Renal cortex interstitium (tissue), 11 donors: ENCODE measurements at regions not wholly inside any gene's neighbourhood (a gene's known extent, or its start where the extent isn't known, plus 50 kb on each side); places are given as distances from the start of the nearest gene placed in this dataset.
A peak's percentile ranks its signal among the peaks of the same experiment; 100 is the strongest.

ENCODE experiments used
- DNase-seq, 11 donors: peaks; one replicate each; pipeline ENCODE4 v3.0.0-alpha.2; 2013; ENCODE audit warnings: low read depth in 9 of 11, low spot score in 4 of 11; ENCODE audit errors: extremely low read depth in 1 of 11

DNA sequence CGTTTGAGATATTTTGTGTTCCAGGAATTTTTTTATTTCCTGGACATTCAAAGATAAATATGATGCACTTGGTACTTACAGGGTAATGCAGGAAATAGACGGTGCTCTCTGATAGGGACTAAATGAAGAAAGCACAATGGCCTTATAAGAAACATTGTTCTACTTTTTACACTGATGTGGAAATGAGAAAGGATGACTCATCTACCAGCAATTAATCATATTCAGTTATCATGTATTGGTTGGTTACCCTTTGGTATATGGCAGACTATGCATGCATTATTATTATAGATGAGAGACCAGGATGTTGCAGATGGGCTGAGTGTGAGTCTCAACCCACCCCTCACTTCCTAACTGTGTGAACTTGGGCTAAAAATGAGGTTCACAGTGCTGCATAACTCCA is 222.2 kb downstream of the FLRT2 start:
- no peak for DNase-seq

- DNase-seq, result no peak
Observed at GRCh38 chr14:85744573-85744972, 214.6 kb downstream of the FLRT2 start.

- no peak for DNase-seq
Observed at GRCh38 chr14:85732031-85732430, 202.1 kb downstream of the FLRT2 start.

- DNase-seq, result peak in 5 of 11 donors; percentile 7 to 27 (median 19)
Observed at GRCh38 chr14:85731186-85731585, 201.2 kb downstream of the FLRT2 start.

DNA sequence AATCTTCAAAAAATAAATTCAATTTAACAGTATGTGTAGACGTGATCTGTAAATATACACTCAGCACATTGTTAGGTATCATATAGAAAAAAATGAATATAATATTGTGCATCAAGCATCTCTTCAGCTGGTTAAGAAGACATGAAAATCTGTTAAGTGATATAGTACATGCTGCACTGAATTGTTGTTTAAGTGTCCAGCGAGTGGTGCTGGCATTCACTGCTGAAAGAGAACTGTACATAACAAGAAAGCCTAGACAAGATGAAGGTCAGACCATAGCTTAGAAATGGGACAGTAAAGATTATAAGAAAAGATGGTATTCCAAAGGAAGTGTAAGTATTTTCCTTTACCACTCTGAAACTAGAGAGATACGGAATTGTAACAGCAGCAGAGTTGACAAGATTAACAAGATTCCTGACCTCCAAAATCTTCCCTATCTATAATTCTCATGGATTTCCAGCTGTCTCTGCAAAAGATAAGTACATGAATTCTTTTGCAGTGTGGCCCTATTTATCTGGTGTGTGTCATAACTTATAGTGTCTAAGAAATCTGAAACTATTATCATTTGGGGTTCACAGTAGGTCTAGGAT is 198.6 kb downstream of the FLRT2 start:
- DNase-seq, result no peak

DNA sequence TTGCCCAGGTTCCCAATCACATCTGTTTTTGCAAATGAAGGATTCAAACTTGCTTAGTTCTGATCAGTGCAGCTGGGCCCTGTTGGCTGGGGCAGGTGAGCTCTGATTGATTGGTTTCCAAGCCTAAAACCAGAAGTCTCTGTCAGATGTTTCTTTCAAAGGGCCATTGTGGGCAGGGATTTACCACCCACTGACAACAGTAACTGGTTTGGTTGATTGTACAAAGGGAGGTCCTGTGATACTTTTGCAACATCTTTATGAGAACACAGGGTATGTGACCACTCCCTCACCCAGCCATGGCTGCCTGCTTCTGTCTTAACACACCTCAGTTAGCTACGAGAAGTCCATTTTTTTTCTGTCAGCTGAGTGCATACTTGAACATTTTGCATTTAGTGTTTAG is 184.1 kb downstream of the FLRT2 start:
- DNase-seq, result no peak

GRCh38 chr14:85711620-85712019 is 181.7 kb downstream of the FLRT2 start:
- no peak for DNase-seq
